Prostate gland (tissue), 2 donors: ENCODE measurements at regions not wholly inside any gene's neighbourhood (a gene's known extent, or its start where the extent isn't known, plus 50 kb on each side); places are given as distances from the start of the nearest gene placed in this dataset.

Experiments used
- POLR2A ChIP-seq: fragments of 450-650 bp; IDR thresholded peaks from one replicate; pipeline ENCODE4 v1.6.1; 2016; ENCODE audit warnings: antibody characterized with exemption, mild to moderate bottlenecking
- POLR2AphosphoS5 ChIP-seq: sonication (generic); formaldehyde crosslinking; IDR thresholded peaks from one replicate; pipeline ENCODE4 v1.6.1; 2017; ENCODE audit warnings: antibody characterized with exemption
- TF ChIP-seq, protein P1 (sequence below), 4 experiments: fragments of 200-600 bp in 2 of 4; fragments of 450-650 bp in 2 of 4; sonication (generic) in 2 of 4; IDR thresholded peaks; 1 replicate in 3 of 4; 2 replicates in 1 of 4; pipeline ENCODE4 v1.5.1; 2016 to 2019; ENCODE audit warnings: antibody characterized with exemption in 4 of 4, mild to moderate bottlenecking in 2 of 4, moderate library complexity in 2 of 4

DNA sequence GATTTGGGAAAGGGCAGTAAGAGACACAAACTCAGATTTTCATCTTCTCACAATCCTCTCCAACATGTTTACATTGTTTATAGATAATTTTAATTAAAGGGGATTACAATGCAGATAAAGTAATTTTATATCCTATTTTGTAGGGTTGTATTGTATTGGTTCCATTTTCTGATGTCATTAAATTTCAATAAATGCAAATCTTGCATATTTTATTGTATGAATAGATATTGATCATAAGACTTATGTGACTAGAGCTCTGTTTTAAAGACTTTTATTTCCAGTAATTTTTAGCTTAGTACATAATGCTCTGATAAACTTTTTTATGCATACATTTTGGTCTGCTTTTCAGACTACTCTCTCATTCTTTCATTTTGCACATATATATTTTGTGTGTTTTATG, 819.6 kb downstream of the TSN start:
- TF ChIP-seq, protein P1, sequence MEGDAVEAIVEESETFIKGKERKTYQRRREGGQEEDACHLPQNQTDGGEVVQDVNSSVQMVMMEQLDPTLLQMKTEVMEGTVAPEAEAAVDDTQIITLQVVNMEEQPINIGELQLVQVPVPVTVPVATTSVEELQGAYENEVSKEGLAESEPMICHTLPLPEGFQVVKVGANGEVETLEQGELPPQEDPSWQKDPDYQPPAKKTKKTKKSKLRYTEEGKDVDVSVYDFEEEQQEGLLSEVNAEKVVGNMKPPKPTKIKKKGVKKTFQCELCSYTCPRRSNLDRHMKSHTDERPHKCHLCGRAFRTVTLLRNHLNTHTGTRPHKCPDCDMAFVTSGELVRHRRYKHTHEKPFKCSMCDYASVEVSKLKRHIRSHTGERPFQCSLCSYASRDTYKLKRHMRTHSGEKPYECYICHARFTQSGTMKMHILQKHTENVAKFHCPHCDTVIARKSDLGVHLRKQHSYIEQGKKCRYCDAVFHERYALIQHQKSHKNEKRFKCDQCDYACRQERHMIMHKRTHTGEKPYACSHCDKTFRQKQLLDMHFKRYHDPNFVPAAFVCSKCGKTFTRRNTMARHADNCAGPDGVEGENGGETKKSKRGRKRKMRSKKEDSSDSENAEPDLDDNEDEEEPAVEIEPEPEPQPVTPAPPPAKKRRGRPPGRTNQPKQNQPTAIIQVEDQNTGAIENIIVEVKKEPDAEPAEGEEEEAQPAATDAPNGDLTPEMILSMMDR (IDR thresholded peaks at IDR 0.05): no peak
- no peak for TF ChIP-seq POLR2A
- no peak for TF ChIP-seq POLR2AphosphoS5
